DMS53 (cell line): ENCODE measurements at regions not wholly inside any gene's neighbourhood (a gene's known extent, or its start where the extent isn't known, plus 50 kb on each side); places are given as distances from the start of the nearest gene placed in this dataset.

Experiments used
- DNase-seq: peaks from one replicate; lab custom pipeline; 2025; lab: John Stamatoyannopoulos, UW

GRCh38 chr2:129300456-129300855, 679.0 kb upstream of the RAB6C start:
- DNase-seq: no peak

GRCh38 chr2:129301431-129301913, 678.0 kb upstream of the RAB6C start:
- DNase-seq: no peak

- no peak for DNase-seq
These were observed 677.4 kb upstream of the RAB6C start for GRCh38 chr2:129302106-129302505.

- DNase-seq: no peak
These were observed 676.8 kb upstream of the RAB6C start for GRCh38 chr2:129302561-129303183.

GRCh38 chr2:129314120-129314519, 665.3 kb upstream of the RAB6C start:
- no peak for DNase-seq

- peak; percentile 81 for DNase-seq
These were observed 660.7 kb upstream of the RAB6C start for GRCh38 chr2:129318581-129319421.

- peak; percentile 52 for DNase-seq
These were observed 660.1 kb upstream of the RAB6C start for GRCh38 chr2:129319422-129319717.

GRCh38 chr2:129320288-129320687, 659.2 kb upstream of the RAB6C start:
- DNase-seq: no peak

- DNase-seq: no peak
These were observed 655.1 kb upstream of the RAB6C start for GRCh38 chr2:129324349-129324748.

GRCh38 chr2:129325151-129325550, 654.3 kb upstream of the RAB6C start:
- no peak for DNase-seq

GRCh38 chr2:129329574-129329973, 649.9 kb upstream of the RAB6C start:
- DNase-seq: peak; percentile 0

GRCh38 chr2:129330504-129330903, 649.0 kb upstream of the RAB6C start:
- DNase-seq: no peak

GRCh38 chr2:129331638-129332037, 647.8 kb upstream of the RAB6C start:
- no peak for DNase-seq

- no peak for DNase-seq
These were observed 645.3 kb upstream of the RAB6C start for GRCh38 chr2:129334128-129334527.

- no peak for DNase-seq
These were observed 644.6 kb upstream of the RAB6C start for GRCh38 chr2:129334696-129335410.

- no peak for DNase-seq
These were observed 643.2 kb upstream of the RAB6C start for GRCh38 chr2:129336276-129336675.

- DNase-seq: no peak
These were observed 642.4 kb upstream of the RAB6C start for GRCh38 chr2:129337076-129337475.

GRCh38 chr2:129345540-129345939, 633.9 kb upstream of the RAB6C start:
- DNase-seq: no peak

- DNase-seq: no peak
These were observed 631.8 kb upstream of the RAB6C start for GRCh38 chr2:129347486-129348217.

GRCh38 chr2:129354631-129355030, 624.8 kb upstream of the RAB6C start:
- DNase-seq: no peak

GRCh38 chr2:129361688-129362087, 617.8 kb upstream of the RAB6C start:
- no peak for DNase-seq

- DNase-seq: no peak
These were observed 613.2 kb upstream of the RAB6C start for GRCh38 chr2:129366263-129366662.
